Kidney (tissue), 13 donors: ENCODE measurements at regions not wholly inside any gene's neighbourhood (a gene's known extent, or its start where the extent isn't known, plus 50 kb on each side); places are given as distances from the start of the nearest gene placed in this dataset.

Experiments used
- DNase-seq, 5 donors: peaks; one replicate each; pipeline ENCODE4 v3.0.0-alpha.2; 2013 to 2020
- FAIRE-seq: peaks from 2 replicates; lab custom pipeline; 2012; peaks lifted over from hg19 to GRCh38; lab: Jason Lieb, UNC
- H3K27ac ChIP-seq, 2 donors: one replicate each; pipeline ENCODE4 v1.7.0; 2013; ENCODE audit warnings: low read depth in 2 of 2, low read length in 2 of 2, inconsistent platforms in 1 of 2
- H3K27me3 ChIP-seq: one replicate; pipeline ENCODE4 v1.7.1; 2013; ENCODE audit warnings: low read length, inconsistent platforms; ENCODE audit not compliant: control insufficient read depth, insufficient read depth
- H3K36me3 ChIP-seq, 3 donors: one replicate each; pipeline versions ENCODE4 v1.7.0 to v1.7.1; 2013; ENCODE audit warnings: low read length in 3 of 3, control low read depth in 1 of 3, inconsistent platforms in 1 of 3; ENCODE audit not compliant: insufficient read depth in 3 of 3, control insufficient read depth in 2 of 3
- H3K4me1 ChIP-seq, 3 donors: one replicate each; pipeline versions ENCODE4 v1.7.0 to v1.7.1; 2013; ENCODE audit warnings: low read length in 3 of 3, inconsistent platforms in 1 of 3, low read depth in 1 of 3; ENCODE audit not compliant: control insufficient read depth in 2 of 3, insufficient read depth in 2 of 3
- H3K4me3 ChIP-seq, 3 donors: one replicate each; pipeline versions ENCODE4 v1.7.0 to v1.8.1; 2013; ENCODE audit warnings: low read length in 3 of 3, control low read depth in 1 of 3, inconsistent platforms in 1 of 3
- H3K9ac ChIP-seq, 3 donors: one replicate each; pipeline versions ENCODE4 v1.7.0 to v1.7.1; 2013; ENCODE audit warnings: low read length in 3 of 3, control low read depth in 1 of 3, inconsistent platforms in 1 of 3
- H3K9me3 ChIP-seq, 3 donors: one replicate each; pipeline versions ENCODE4 v1.7.0 to v1.7.1; 2013; ENCODE audit warnings: low read length in 3 of 3, control low read depth in 1 of 3, inconsistent platforms in 1 of 3; ENCODE audit not compliant: control insufficient read depth in 2 of 3, insufficient read depth in 1 of 3
- intact Hi-C: fragments of 100-400 bp; cut with DNase I; formaldehyde crosslinking; loops from one replicate; pipeline ENCODE4 v1.11.1; 2022
- TF ChIP-seq, protein P1 (sequence below): IDR thresholded peaks from 3 replicates; pipeline ENCODE4 v1.5.1; 2012; ENCODE audit warnings: mild to moderate bottlenecking, moderate library complexity, borderline replicate concordance; ENCODE audit not compliant: insufficient read depth; ENCODE audit errors: extremely low read depth
- donor health status: control.
- donor health status: control.
- donor health status: control.
- donor health status: control.
- donor health status: control.
- donor health status: DM: yes; HTN: yes; CAD: no.
- donor health status: Normal renal cell carcinoma (clear cell type).

DNA sequence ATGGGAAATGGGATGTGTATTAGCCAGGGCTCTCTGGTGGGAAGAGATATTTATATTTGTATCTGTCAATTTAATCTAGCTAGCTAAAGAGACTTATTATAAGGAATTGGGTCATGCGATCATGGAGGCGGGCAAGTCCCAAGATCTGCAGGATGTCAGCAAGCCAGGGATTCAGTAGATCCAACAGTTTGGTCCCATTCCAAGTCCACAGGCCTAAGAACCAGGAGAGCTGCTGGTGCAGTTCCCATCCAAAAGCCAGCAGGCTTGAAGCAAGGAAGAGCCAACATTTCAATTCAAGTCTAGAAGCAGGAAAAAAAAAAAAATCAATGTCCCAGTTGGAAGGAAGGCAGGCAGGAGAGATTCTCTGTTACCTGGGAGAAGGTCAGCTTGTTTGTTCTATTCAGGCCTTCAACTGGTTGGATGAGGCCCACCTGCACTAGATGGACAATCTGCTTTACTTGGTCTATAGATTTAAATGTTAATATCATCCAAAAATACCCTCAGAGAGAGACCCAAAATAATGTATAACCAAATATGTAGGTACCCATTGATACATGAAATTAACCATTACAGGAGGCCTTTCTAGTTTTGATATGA, 60.7 kb upstream of the BCAT1 start:
- no peak for FAIRE-seq
- DNase-seq, result no peak
- Histone ChIP-seq H3K36me3 (no peaks in the 10 kb centered on the region), H3K9ac (no peak overlapping the region), H3K9me3 (no peaks in the 10 kb centered on the region), H3K27ac (no peak overlapping the region), H3K27me3 (no peaks in the 10 kb centered on the region), H3K4me1 (no peaks in the 10 kb centered on the region), H3K4me3 (no peak overlapping the region)
- intact Hi-C loops, result no loop called here
- TF ChIP-seq, protein P1, sequence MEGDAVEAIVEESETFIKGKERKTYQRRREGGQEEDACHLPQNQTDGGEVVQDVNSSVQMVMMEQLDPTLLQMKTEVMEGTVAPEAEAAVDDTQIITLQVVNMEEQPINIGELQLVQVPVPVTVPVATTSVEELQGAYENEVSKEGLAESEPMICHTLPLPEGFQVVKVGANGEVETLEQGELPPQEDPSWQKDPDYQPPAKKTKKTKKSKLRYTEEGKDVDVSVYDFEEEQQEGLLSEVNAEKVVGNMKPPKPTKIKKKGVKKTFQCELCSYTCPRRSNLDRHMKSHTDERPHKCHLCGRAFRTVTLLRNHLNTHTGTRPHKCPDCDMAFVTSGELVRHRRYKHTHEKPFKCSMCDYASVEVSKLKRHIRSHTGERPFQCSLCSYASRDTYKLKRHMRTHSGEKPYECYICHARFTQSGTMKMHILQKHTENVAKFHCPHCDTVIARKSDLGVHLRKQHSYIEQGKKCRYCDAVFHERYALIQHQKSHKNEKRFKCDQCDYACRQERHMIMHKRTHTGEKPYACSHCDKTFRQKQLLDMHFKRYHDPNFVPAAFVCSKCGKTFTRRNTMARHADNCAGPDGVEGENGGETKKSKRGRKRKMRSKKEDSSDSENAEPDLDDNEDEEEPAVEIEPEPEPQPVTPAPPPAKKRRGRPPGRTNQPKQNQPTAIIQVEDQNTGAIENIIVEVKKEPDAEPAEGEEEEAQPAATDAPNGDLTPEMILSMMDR, result no peak

DNA sequence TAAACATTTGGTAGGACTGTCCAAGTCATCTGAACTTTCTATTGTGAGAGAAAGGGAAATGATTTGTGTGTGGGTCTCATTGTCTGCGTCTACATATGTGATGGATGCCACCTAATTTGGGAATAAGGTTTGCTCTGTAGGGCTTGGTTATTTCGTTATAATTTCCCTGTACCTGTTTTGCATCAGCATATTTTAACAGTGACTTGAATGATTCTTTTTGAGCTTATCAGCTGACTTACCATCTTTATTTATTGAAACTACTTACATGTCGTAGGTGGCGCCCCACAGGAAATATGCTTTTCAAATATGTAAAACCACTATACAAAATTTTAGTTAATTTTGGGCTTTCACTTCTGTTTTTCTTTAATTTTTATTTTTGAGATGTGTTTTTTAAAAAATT, 56.5 kb upstream of the BCAT1 start:
- DNase-seq, result no peak
- no peaks in the 10 kb centered on the region for H3K36me3 ChIP-seq
- FAIRE-seq, result no peak
- no peak overlapping the region for H3K4me3 ChIP-seq
- H3K9ac ChIP-seq, result no peak overlapping the region
- TF ChIP-seq, protein P1, result no peak
- intact Hi-C loops, result no loop called here
- no peaks in the 10 kb centered on the region for H3K9me3 ChIP-seq
- no peak overlapping the region for H3K27ac ChIP-seq
- H3K27me3 ChIP-seq, result no peaks in the 10 kb centered on the region
- H3K4me1 ChIP-seq, result no peaks in the 10 kb centered on the region

DNA sequence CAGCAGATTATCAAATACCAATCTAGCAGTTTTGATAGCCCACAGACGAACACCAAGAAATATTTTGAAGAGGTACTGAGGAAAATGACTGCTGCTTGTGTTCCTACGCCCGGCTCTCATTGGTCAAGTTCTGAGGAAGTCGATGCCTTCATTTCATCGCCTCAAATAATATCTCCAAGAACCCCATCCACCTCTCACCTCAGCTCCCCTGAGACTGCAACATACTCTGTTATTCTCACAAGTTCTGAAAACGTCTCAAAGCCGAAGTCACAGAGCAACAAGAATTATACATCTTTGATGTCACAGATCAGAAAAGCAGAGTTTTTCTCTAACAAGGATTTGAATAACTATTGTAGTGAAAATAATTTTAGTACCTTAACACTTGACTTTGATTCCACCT, 55.5 kb upstream of the BCAT1 start:
- no peaks in the 10 kb centered on the region for H3K36me3 ChIP-seq
- TF ChIP-seq, protein P1, result no peak
- no peaks in the 10 kb centered on the region for H3K27me3 ChIP-seq
- no peaks in the 10 kb centered on the region for H3K4me1 ChIP-seq
- intact Hi-C loops, result no loop called here
- no peak for FAIRE-seq
- no peak overlapping the region for H3K9ac ChIP-seq
- no peak for DNase-seq
- H3K9me3 ChIP-seq, result no peaks in the 10 kb centered on the region
- H3K27ac ChIP-seq, result no peak overlapping the region
- no peak overlapping the region for H3K4me3 ChIP-seq

DNA sequence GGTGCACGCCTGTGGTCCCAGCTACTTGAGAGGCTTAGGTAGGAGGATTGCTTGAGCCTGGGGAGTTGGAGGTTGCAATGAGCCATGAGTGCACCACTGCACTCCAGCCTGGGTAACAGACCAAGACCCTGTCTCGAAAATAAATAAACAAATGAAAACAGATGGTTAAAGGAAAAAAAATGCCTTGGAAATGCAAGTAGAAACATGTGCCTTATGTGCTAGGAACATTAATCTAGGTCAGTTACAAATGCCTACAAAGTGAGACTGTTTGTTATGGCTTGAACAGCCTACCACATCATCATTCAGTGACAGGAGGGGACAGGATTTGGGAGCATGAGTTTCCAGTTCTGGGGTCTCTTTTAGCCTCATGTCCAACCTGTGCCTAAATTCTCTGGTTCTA, 52.4 kb upstream of the BCAT1 start:
- Histone ChIP-seq H3K27ac (no peak overlapping the region), H3K4me3 (no peak overlapping the region), H3K27me3 (no peaks in the 10 kb centered on the region), H3K4me1 (peaks cover 0 to 2% (median 0%) of the 10 kb centered on the region in 3 donors), H3K36me3 (no peaks in the 10 kb centered on the region), H3K9me3 (no peaks in the 10 kb centered on the region), H3K9ac (no peak overlapping the region)
- FAIRE-seq (no peak), DNase-seq (no peak)
- TF ChIP-seq, protein P1, result no peak
- intact Hi-C loops, result no loop called here
